HG02970 (cell line): ENCODE measurements at regions not wholly inside any gene's neighbourhood (a gene's known extent, or its start where the extent isn't known, plus 50 kb on each side); places are given as distances from the start of the nearest gene placed in this dataset.

Experiments
- ATAC-seq: cut with Tn5 transposase; IDR thresholded peaks from one replicate; pipeline ENCODE4 v1.9.1; 2021; ENCODE audit warnings: mild to moderate bottlenecking, moderate library complexity, moderate number of reproducible peaks; ENCODE audit not compliant: unreplicated experiment, low FRiP score

GRCh38 chr2:228866044-228866443 is 405.0 kb downstream of the PID1 start:
- no peak for ATAC-seq

DNA sequence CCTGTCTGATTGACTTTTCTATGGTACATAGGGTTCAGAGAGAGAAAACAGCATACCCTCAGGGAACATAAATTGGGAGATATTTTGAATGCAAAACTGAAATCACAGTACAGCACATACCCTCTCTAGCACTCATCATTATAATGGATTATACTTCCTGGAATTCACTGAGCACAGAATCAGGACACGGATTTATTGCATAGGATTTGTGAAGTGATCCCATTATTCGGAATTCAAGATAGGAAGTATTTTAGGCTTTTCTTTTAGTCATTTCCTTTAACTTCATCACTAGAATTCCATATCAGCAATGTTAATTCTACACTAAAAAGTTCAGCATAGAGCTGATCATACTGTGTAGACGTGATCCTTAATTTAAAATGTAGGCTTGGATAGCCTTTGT is 407.0 kb downstream of the PID1 start:
- no peak for ATAC-seq

DNA sequence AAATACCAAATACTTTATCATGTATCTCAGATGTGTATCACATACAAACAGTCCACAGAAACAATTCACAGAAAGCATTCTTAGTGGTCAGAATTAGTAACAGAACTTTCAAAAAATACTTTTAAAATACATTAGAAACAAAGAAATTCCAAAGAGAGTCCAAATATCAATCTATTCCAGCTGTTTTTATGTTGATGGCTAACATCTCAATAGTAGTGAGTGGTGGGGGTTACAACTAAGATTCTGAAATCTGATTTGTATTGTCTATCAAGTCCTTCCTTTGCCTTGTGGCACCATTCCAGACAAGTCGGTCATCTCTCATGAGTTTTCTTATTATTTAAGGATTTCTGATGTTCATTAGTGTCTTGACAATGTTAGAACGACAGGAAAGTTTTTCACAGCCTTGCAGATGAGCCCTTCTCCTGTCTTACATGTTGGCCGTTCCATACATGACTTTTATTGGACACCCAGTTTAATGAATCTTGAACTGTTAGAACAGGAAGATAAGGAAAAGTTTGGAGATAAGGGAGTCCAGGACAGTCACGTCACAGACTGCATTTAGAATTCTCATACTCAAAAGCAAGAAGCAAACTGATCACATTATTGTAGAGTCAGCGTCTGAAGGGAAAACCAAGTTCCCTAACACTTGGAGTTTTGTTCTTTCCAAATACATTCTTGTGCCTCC is 410.3 kb downstream of the PID1 start:
- no peak for ATAC-seq

- no peak for ATAC-seq
Observed at GRCh38 chr2:228853151-228853550, 417.9 kb downstream of the PID1 start.

DNA sequence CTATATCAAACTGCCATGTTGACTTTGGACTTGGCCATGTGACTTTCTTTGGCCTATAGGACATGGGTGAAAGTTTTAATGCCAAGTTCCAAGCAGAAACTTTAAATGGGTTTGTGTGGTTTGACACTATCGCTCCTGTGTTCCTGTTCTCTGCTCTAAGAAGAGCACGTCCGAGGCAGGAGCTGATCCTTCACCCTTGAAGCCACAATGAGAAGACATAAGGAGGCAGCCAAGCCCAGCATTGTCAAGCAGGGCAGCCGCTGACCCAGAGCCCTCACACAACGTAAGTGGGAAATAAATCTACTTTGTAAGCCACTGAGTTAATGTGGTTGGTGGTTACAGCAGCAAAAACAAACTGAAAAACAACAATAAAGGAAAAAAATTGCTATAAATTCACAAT is 422.4 kb downstream of the PID1 start:
- ATAC-seq: no peak

GRCh38 chr2:228847684-228848083 is 423.4 kb downstream of the PID1 start:
- no peak for ATAC-seq

DNA sequence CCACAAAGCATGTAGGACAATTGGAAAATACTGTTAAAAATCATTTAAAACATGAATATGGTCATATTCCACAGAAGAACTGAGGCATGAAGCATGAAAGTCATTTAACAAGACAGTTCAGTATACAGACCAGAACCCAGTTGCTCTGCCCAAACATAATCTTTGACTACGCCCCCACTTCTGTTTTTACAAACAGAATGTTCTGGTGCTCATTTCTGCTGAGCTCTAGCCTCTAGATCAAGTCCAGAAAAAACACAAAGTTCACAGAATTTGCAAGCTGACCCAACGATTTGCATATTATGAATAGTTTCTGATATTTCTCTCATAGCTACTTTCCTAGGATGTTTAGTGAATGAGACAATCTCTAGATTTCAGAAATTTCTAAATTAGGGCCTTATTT is 424.9 kb downstream of the PID1 start:
- no peak for ATAC-seq

DNA sequence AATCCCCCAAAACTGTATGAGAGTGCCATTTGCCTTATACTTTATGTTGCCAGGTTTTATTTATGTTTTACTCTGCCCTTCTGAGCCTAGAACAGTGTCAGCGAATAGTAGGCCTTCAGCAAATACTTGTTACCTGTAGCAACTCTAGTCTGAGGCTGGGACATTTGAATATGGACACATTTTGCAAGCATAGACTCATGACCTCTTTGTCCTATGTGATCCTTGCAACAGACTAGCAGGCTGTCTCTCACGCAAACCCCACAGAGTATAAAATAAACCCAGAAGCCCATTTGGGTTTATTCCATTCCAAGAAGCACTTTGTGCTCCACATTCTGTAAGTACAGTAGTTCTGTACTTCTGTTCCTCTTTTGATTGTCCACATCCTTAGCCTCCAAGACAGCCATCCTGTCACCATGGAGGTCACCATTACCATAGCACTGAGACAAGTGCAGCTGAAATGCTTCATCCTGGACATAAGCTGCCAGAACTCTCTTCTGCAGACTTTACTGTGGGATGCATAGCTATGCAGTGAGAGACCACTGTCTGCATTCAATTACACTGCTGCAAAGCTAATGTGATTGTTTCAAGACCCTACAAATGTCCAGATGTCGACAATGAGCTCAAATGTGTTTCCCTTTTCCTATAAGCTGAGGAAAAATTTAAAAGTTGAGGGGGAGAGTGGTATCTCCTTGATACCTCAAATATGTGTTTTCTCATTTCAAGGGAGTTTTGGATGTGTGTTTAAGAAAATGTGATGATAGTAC is 425.7 kb downstream of the PID1 start:
- no peak for ATAC-seq

GRCh38 chr2:228841877-228842276 is 429.2 kb downstream of the PID1 start:
- no peak for ATAC-seq

GRCh38 chr2:228841475-228841874 is 429.6 kb downstream of the PID1 start:
- ATAC-seq: no peak

GRCh38 chr2:228840743-228841114 is 430.4 kb downstream of the PID1 start:
- no peak for ATAC-seq

DNA sequence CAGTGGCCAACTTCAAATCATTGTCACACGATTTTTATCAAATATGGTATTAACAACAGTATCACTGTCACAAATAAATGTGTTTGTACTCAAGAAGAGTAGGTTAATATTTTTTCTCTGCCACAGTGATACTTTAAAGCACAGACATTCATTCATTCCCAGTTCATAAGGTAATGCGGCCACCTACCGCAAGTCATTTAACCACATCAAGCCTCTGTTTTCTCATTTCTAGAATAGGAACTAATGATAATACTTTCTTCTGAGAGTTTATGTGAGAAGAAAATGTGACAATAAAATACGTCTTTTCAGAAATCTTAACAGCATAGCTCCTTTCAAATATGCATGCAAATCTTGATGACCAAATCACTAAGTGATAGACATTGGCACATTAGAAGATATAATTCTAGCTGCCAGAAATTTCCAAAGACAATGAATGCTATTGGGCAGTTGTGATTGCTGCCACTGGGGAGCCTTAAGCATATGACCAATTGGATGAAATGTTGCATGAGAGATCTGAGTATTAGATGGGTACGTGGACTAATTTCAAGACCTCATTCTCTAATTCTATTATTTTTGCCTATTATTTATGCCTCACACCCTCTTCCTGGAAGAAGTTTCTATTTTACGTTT is 430.9 kb downstream of the PID1 start:
- ATAC-seq: no peak

- no peak for ATAC-seq
Observed at GRCh38 chr2:228839421-228839876, 431.6 kb downstream of the PID1 start.

DNA sequence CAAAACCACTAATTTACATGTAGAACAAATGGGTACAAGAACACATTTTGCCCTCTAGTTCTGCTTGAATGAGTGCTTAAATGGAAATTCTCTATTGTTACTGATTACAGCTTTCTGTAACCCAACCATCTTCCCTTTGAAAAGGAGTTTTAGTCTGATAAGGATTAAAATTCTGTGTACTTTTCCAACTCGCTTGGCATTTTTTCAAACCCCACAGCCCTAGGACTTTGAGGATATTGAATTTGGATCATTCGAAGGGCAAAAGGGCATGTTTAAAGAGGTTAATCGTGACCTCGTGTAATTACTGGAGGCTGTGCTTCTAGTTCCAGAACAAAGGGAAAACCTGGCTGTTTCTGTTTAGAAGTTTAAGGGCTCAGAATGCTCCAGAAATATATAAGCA is 432.3 kb downstream of the PID1 start:
- no peak for ATAC-seq

GRCh38 chr2:228828397-228828796 is 442.7 kb downstream of the PID1 start:
- no peak for ATAC-seq

GRCh38 chr2:228827056-228827700 is 443.9 kb downstream of the PID1 start:
- no peak for ATAC-seq

- ATAC-seq: no peak
Observed at GRCh38 chr2:228819701-228820100, 451.4 kb downstream of the PID1 start.

GRCh38 chr2:228802181-228803071 is 468.7 kb downstream of the PID1 start:
- no peak for ATAC-seq

- ATAC-seq: no peak
Observed at GRCh38 chr2:228801451-228801850, 469.6 kb downstream of the PID1 start.

DNA sequence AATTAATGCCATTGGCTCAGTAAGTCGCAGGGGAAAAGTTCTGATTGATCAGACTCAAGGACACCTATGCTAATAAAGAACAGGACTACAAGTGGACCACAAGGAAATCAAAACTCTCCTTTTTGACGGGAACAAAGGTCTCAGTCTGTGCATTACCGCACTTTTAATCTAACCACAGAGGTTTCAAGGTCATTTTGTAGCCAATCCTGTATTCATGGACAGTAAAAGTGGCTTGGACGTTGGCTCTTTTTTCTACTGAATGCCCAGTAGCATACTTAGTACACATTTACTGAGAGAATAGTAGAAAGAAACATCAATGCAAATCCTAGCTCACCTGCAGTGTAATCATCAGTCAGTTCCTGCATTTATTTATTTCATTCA is 471.9 kb downstream of the PID1 start:
- no peak for ATAC-seq
